H1 (cell line): ENCODE measurements at regions not wholly inside any gene's neighbourhood (a gene's known extent, or its start where the extent isn't known, plus 50 kb on each side); places are given as distances from the start of the nearest gene placed in this dataset.

Experiments
- CTCF ChIA-PET: fragments of 300-600 bp; sonication (Branson Sonifier 250); formaldehyde crosslinking; loops from one replicate; lab custom pipeline; 2021; ENCODE audit not compliant: partially characterized antibody; lab: Charles Lee
- POLR2A ChIA-PET: fragments of 300-600 bp; sonication (Branson Sonifier 250); formaldehyde crosslinking; loops from one replicate; lab custom pipeline; 2021; ENCODE audit warnings: inconsistent platforms; ENCODE audit not compliant: partially characterized antibody; lab: Charles Lee
- DNase-seq, 2 experiments: peaks; one replicate each; pipeline versions ENCODE4 v3.0.0 to v3.0.0-alpha.2; 2010 to 2022; ENCODE audit warnings: low spot score in 2 of 2, low read depth in 1 of 2, mixed read lengths in 1 of 2
- FAIRE-seq: peaks from 2 replicates; lab custom pipeline; 2011; peaks lifted over from hg19 to GRCh38; lab: Jason Lieb, UNC
- H2AFZ ChIP-seq: 2 replicates; pipeline ENCODE4 v1.8.1; 2012; ENCODE audit warnings: low read length, inconsistent platforms
- H2AK5ac ChIP-seq: 2 replicates; pipeline ENCODE4 v1.6.1; 2013; ENCODE audit warnings: low read depth, low read length
- H2BK120ac ChIP-seq: replicated peaks from 2 replicates; pipeline ENCODE3; 2013; ENCODE audit warnings: low read depth, low read length, inconsistent platforms
- H2BK12ac ChIP-seq: 2 replicates; pipeline ENCODE4 v1.6.1; 2013; ENCODE audit warnings: low read depth, low read length
- H2BK15ac ChIP-seq: 2 replicates; pipeline ENCODE4 v1.6.1; 2013; ENCODE audit warnings: low read length
- H2BK20ac ChIP-seq: 2 replicates; pipeline ENCODE4 v1.6.1; 2013; ENCODE audit warnings: low read length
- H2BK5ac ChIP-seq: 2 replicates; pipeline ENCODE4 v1.6.1; 2013; ENCODE audit warnings: low read depth, low read length
- H3K14ac ChIP-seq: 2 replicates; pipeline ENCODE4 v1.6.1; 2013; ENCODE audit warnings: inconsistent platforms; ENCODE audit not compliant: insufficient read length
- H3K18ac ChIP-seq: 2 replicates; pipeline ENCODE4 v1.6.1; 2013; ENCODE audit warnings: low read length; ENCODE audit errors: extremely low read depth
- H3K23ac ChIP-seq: 2 replicates; pipeline ENCODE4 v1.6.1; 2013; ENCODE audit warnings: inconsistent platforms; ENCODE audit not compliant: insufficient read length
- H3K23me2 ChIP-seq: 2 replicates; pipeline ENCODE4 v1.6.1; 2013; ENCODE audit warnings: low read depth, low read length
- H3K27ac ChIP-seq: 2 replicates; pipeline ENCODE4 v1.6.1; 2011; ENCODE audit warnings: low read depth, low read length, inconsistent platforms
- H3K27me3 ChIP-seq, 4 experiments: replicated peaks in 1 of 4; 1 replicate in 1 of 4; 2 replicates in 3 of 4; pipeline versions ENCODE4 v1.6.1 to v1.8.1; 2011 to 2013; ENCODE audit warnings: low read length in 3 of 4, mild to moderate bottlenecking in 3 of 4, inconsistent platforms in 2 of 4, mixed read lengths in 2 of 4, moderate library complexity in 1 of 4; ENCODE audit not compliant: control insufficient read depth in 3 of 4, insufficient read depth in 3 of 4; ENCODE audit errors: extremely low read depth in 1 of 4
- H3K36me3 ChIP-seq, 4 experiments: 2 replicates each; pipeline versions ENCODE4 v1.6.1 to v1.8.1; 2011 to 2013; ENCODE audit warnings: mild to moderate bottlenecking in 4 of 4, low read length in 3 of 4, moderate library complexity in 2 of 4, control low read depth in 1 of 4, inconsistent platforms in 1 of 4; ENCODE audit not compliant: insufficient read depth in 4 of 4, control insufficient read depth in 2 of 4
- H3K4ac ChIP-seq: replicated peaks from 2 replicates; pipeline ENCODE3; 2013; ENCODE audit warnings: low read length, low read depth, mixed read lengths, inconsistent platforms; ENCODE audit not compliant: insufficient read length
- H3K4me1 ChIP-seq, 4 experiments: replicated peaks in 1 of 4; 1 replicate in 1 of 4; 2 replicates in 3 of 4; pipeline versions ENCODE4 v1.6.1 to v1.8.1; 2011 to 2013; ENCODE audit warnings: low read length in 3 of 4, inconsistent platforms in 2 of 4, mixed read lengths in 1 of 4; ENCODE audit not compliant: insufficient read depth in 4 of 4, control insufficient read depth in 3 of 4
- H3K4me2 ChIP-seq, 2 experiments: 2 replicates each; pipeline versions ENCODE4 v1.6.1 to v1.8.1; 2011 to 2013; ENCODE audit warnings: low read depth in 2 of 2, low read length in 2 of 2, control low read depth in 1 of 2, inconsistent platforms in 1 of 2, mild to moderate bottlenecking in 1 of 2; ENCODE audit not compliant: insufficient read depth in 1 of 2
- H3K4me3 ChIP-seq, 4 experiments: fragments of 200-600, 300-600 bp in 1 of 4; sonication (generic), shearing (Covaris generic), sonication (Bioruptor Twin) in 1 of 4; 2 replicates each; pipeline versions ENCODE4 v1.5.1 to v1.8.1; 2011 to 2016; ENCODE audit warnings: low read length in 4 of 4, low read depth in 3 of 4, control low read depth in 2 of 4, inconsistent platforms in 2 of 4, mild to moderate bottlenecking in 2 of 4, mixed read lengths in 1 of 4, moderate library complexity in 1 of 4; ENCODE audit not compliant: insufficient read depth in 2 of 4; ENCODE audit errors: extremely low read depth in 1 of 4
- H3K56ac ChIP-seq: replicated peaks from 2 replicates; pipeline ENCODE3; 2013; ENCODE audit warnings: low read depth, mild to moderate bottlenecking, mixed read lengths, low read length, inconsistent platforms; ENCODE audit not compliant: insufficient read length
- H3K79me1 ChIP-seq: 2 replicates; pipeline ENCODE4 v1.6.1; 2013; ENCODE audit warnings: low read depth, low read length, control low read depth
- H3K79me2 ChIP-seq, 2 experiments: 2 replicates each; pipeline versions ENCODE4 v1.6.1 to v1.8.1; 2012 to 2013; ENCODE audit warnings: low read length in 2 of 2, mild to moderate bottlenecking in 2 of 2, inconsistent platforms in 1 of 2; ENCODE audit not compliant: insufficient read depth in 2 of 2, control insufficient read depth in 1 of 2
- H3K9ac ChIP-seq, 4 experiments: replicated peaks in 1 of 4; 1 replicate in 1 of 4; 2 replicates in 3 of 4; pipeline versions ENCODE4 v1.6.1 to v1.8.1; 2011 to 2013; ENCODE audit warnings: low read depth in 3 of 4, low read length in 3 of 4, control low read depth in 2 of 4, mild to moderate bottlenecking in 2 of 4, moderate library complexity in 2 of 4, inconsistent platforms in 1 of 4; ENCODE audit errors: extremely low read depth in 1 of 4
- H3K9me3 ChIP-seq, 2 experiments: 2 replicates each; pipeline versions ENCODE4 v1.6.1 to v1.8.1; 2012 to 2013; ENCODE audit warnings: mild to moderate bottlenecking in 2 of 2, moderate library complexity in 2 of 2, control low read depth in 1 of 2, inconsistent platforms in 1 of 2, low read depth in 1 of 2, low read length in 1 of 2, mixed read lengths in 1 of 2; ENCODE audit not compliant: insufficient read depth in 2 of 2
- H4K20me1 ChIP-seq, 2 experiments: replicated peaks in 1 of 2; 2 replicates each; pipeline versions ENCODE3 to v1.8.1; 2011 to 2013; ENCODE audit warnings: inconsistent platforms in 2 of 2, low read length in 2 of 2, mild to moderate bottlenecking in 1 of 2; ENCODE audit not compliant: insufficient read depth in 2 of 2, control insufficient read depth in 1 of 2
- H4K5ac ChIP-seq: 2 replicates; pipeline ENCODE4 v1.6.1; 2013; ENCODE audit warnings: low read length, low read depth, mixed read lengths, inconsistent platforms; ENCODE audit not compliant: insufficient read length
- H4K8ac ChIP-seq: 2 replicates; pipeline ENCODE4 v1.8.0; 2013; ENCODE audit warnings: mild to moderate bottlenecking, moderate library complexity, low read length, inconsistent platforms; ENCODE audit not compliant: insufficient read depth; ENCODE audit errors: extremely low read depth
- H4K91ac ChIP-seq: replicated peaks from 2 replicates; pipeline ENCODE3; 2013; ENCODE audit warnings: low read length, mixed read lengths, inconsistent platforms; ENCODE audit not compliant: insufficient read length
- ASH2L ChIP-seq: fragments of 200-600, 300-600 bp; sonication (generic); IDR thresholded peaks from one replicate; pipeline ENCODE4 v1.7.1; 2017; ENCODE audit warnings: low read length
- BRCA1 ChIP-seq: IDR thresholded peaks from 2 replicates; pipeline ENCODE4 v1.6.1; 2012; ENCODE audit warnings: low read depth, low read length, improper control_type of control experiment
- CBX5 ChIP-seq: fragments of 300-800, 300-1000 bp; sonication (generic); IDR thresholded peaks from 2 replicates; pipeline ENCODE4 v1.7.1; 2016; ENCODE audit warnings: antibody characterized with exemption, low read length, low read depth
- CEBPB ChIP-seq: IDR thresholded peaks from 2 replicates; pipeline ENCODE4 v1.6.1; 2012; ENCODE audit warnings: low read depth, low read length
- CTBP2 ChIP-seq: IDR thresholded peaks from 2 replicates; pipeline ENCODE4 v1.7.0; 2011; ENCODE audit warnings: borderline replicate concordance, mild to moderate bottlenecking, moderate library complexity, mixed read lengths, low read length; ENCODE audit not compliant: insufficient read depth, insufficient read length
- EGR1 ChIP-seq: IDR thresholded peaks from 2 replicates; pipeline ENCODE4 v1.6.1; 2011; ENCODE audit warnings: low read depth, low read length, borderline replicate concordance
- EZH2 ChIP-seq: fragments of 200-600 bp; sonication (generic); IDR thresholded peaks from 2 replicates; pipeline ENCODE4 v1.7.1; 2012; ENCODE audit warnings: low read depth, mild to moderate bottlenecking, moderate library complexity, low read length, inconsistent platforms; ENCODE audit not compliant: severe bottlenecking
- FOSL1 ChIP-seq: IDR thresholded peaks from 2 replicates; pipeline ENCODE4 v1.6.1; 2011; ENCODE audit warnings: mild to moderate bottlenecking, low read depth, low read length, moderate library complexity; ENCODE audit not compliant: insufficient read depth
- KDM4A ChIP-seq: IDR thresholded peaks from one replicate; pipeline ENCODE4 v1.7.1; 2012; ENCODE audit warnings: low read depth, mild to moderate bottlenecking, moderate library complexity, low read length, inconsistent platforms; ENCODE audit not compliant: severe bottlenecking
- POU5F1 ChIP-seq: IDR thresholded peaks from 2 replicates; pipeline ENCODE4 v1.6.1; 2011; ENCODE audit warnings: low read depth, mild to moderate bottlenecking, low read length, moderate library complexity
- RFX5 ChIP-seq: IDR thresholded peaks from 2 replicates; pipeline ENCODE4 v1.6.1; 2011; ENCODE audit warnings: low read depth, low read length, improper control_type of control experiment, borderline replicate concordance
- RXRA ChIP-seq: IDR thresholded peaks from 2 replicates; pipeline ENCODE4 v1.6.1; 2011; ENCODE audit warnings: low read depth, mild to moderate bottlenecking, low read length, moderate library complexity; ENCODE audit not compliant: insufficient read depth
- SIN3A ChIP-seq, 2 experiments: IDR thresholded peaks in 1 of 2; conservative IDR thresholded peaks in 1 of 2; 2 replicates each; pipeline ENCODE4 v1.6.1; 2011 to 2012; ENCODE audit warnings: low read length in 2 of 2, improper control_type of control experiment in 1 of 2, low read depth in 1 of 2, mild to moderate bottlenecking in 1 of 2
- SIX5 ChIP-seq: IDR thresholded peaks from 2 replicates; pipeline ENCODE4 v1.6.1; 2011; ENCODE audit warnings: mild to moderate bottlenecking, low read depth, low read length
- TBP ChIP-seq: IDR thresholded peaks from 2 replicates; pipeline ENCODE4 v1.6.1; 2011; ENCODE audit warnings: low read depth, low read length, improper control_type of control experiment
- TEAD4 ChIP-seq: IDR thresholded peaks from 2 replicates; pipeline ENCODE4 v1.6.1; 2012; ENCODE audit warnings: low read depth, low read length, inconsistent platforms, mixed read lengths
- WGBS, 2 experiments: shearing (Covaris generic) in 1 of 2; methylation state at CpG; one replicate each; pipeline versions ENCODE4 v1.1.6 to v1.1.7; 2013 to 2015; ENCODE audit warnings: low lambda C conversion rate in 2 of 2, mixed read lengths in 2 of 2, inconsistent platforms in 1 of 2, low coverage in 1 of 2, missing lambda C conversion rate in 1 of 2; ENCODE audit not compliant: insufficient replicate concordance in 2 of 2, insufficient coverage in 1 of 2, insufficient read length in 1 of 2; ENCODE audit errors: extremely low coverage in 1 of 2, missing lambda C conversion rate in 1 of 2; 5-methylcytosine and 5-hydroxymethylcytosine counted together

DNA sequence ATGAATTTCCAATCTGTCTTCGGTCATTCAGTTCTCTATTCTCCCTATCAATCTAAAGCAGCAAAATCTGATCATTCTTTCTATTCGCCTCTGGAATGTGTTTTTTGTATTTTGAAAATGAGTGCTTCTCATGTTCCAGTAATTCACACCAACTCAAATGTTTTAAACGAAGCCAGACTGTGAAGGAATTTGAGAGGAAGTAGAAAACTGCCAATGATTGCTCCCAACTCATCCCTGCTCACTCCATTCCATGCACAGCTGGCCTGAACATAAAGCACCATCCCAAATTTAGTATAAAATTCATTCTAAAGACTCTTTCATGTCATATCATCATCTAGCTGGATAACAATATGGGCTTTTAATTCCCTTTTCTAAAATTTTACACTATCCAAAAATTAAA, 123.8 kb downstream of the DUSP6 start:
- H4K91ac ChIP-seq: no peak overlapping the region
- no peaks in the 10 kb centered on the region for H4K20me1 ChIP-seq
- H2AFZ ChIP-seq: no peak overlapping the region
- H3K14ac ChIP-seq: no peak overlapping the region
- H3K4me2 ChIP-seq: no peak overlapping the region
- H3K18ac ChIP-seq: no peak overlapping the region
- H3K23me2 ChIP-seq: no peaks in the 10 kb centered on the region
- POLR2A ChIA-PET: no interaction called here
- DNase-seq (no peak), FAIRE-seq (no peak)
- no peak overlapping the region for H2BK120ac ChIP-seq
- H2BK5ac ChIP-seq: no peak overlapping the region
- no peaks in the 10 kb centered on the region for H3K79me2 ChIP-seq
- no peak overlapping the region for H3K56ac ChIP-seq
- H3K9ac ChIP-seq: no peak overlapping the region
- H2BK15ac ChIP-seq: no peak overlapping the region
- no peaks in the 10 kb centered on the region for H3K9me3 ChIP-seq
- no peak overlapping the region for H2BK12ac ChIP-seq
- no peaks in the 10 kb centered on the region for H3K36me3 ChIP-seq
- H3K4me1 ChIP-seq: peaks cover 0 to 7% (median 4%) of the 10 kb centered on the region in 4 experiments; a peak in 3 of 7 replicates
- CTCF ChIA-PET: interaction anchor here (1.2 kb wide), 3 partner anchors 17 to 161 kb away, joined by 3 read pairs; no protein-coding TSS in a partner anchor
- 78% methylated on average over 3 of the region's 3 CpGs; no CpG with 5 or more reads in 1 of the 2 experiments for WGBS, 2 experiments
- no peaks in the 10 kb centered on the region for H3K27me3 ChIP-seq
- H3K4ac ChIP-seq: no peak overlapping the region
- H2BK20ac ChIP-seq: no peak overlapping the region
- no peak overlapping the region for H3K27ac ChIP-seq
- H3K79me1 ChIP-seq: no peaks in the 10 kb centered on the region
- no peak overlapping the region for H3K4me3 ChIP-seq
- H3K23ac ChIP-seq: no peak overlapping the region
- no peak overlapping the region for H4K5ac ChIP-seq
- no peak overlapping the region for H2AK5ac ChIP-seq
- no peak overlapping the region for H4K8ac ChIP-seq
- TF ChIP-seq SIN3A (conservative IDR thresholded peaks at IDR 0.05 in 1 of 2, IDR thresholded peaks at IDR 0.05 in 1 of 2; ENCODE audit: low read depth in 1 of 2, low read length in 2 of 2): no peak
- no peak for TF ChIP-seq ASH2L
- TF ChIP-seq SIX5: no peak
- TF ChIP-seq RXRA: no peak
- TF ChIP-seq EGR1: no peak
- no peak for TF ChIP-seq TBP
- TF ChIP-seq RFX5: no peak
- no peak for TF ChIP-seq EZH2
- TF ChIP-seq CTBP2: no peak
- no peak for TF ChIP-seq CBX5
- TF ChIP-seq POU5F1: no peak
- no peak for TF ChIP-seq CEBPB
- TF ChIP-seq FOSL1: no peak
- TF ChIP-seq TEAD4: no peak
- TF ChIP-seq BRCA1: no peak
- TF ChIP-seq KDM4A: no peak
